CD14-positive monocyte (primary cell): ENCODE measurements at regions not wholly inside any gene's neighbourhood (a gene's known extent, or its start where the extent isn't known, plus 50 kb on each side); places are given as distances from the start of the nearest gene placed in this dataset.

Experiments
- DNase-seq, 3 donors: peaks; one replicate each; pipeline ENCODE4 v3.0.0-alpha.2; 2011 to 2022
- H2AFZ ChIP-seq: 2 replicates; pipeline ENCODE4 v1.6.0; 2012; ENCODE audit warnings: mild to moderate bottlenecking, low read depth, low read length, inconsistent platforms; ENCODE audit not compliant: insufficient read depth, poor library complexity, severe bottlenecking
- H3K27ac ChIP-seq, 2 donors: 1 replicate in 1 of 2; 2 replicates in 1 of 2; pipeline ENCODE4 v1.5.1; 2012 to 2013; ENCODE audit warnings: low read length in 2 of 2, control low read depth in 1 of 2, inconsistent platforms in 1 of 2, low read depth in 1 of 2, mild to moderate bottlenecking in 1 of 2
- H3K27me3 ChIP-seq, 2 donors: one replicate each; pipeline versions ENCODE4 v1.6.0 to v1.6.1; 2011 to 2013; ENCODE audit warnings: low read length in 2 of 2; ENCODE audit not compliant: control insufficient read depth in 2 of 2, insufficient read depth in 2 of 2
- H3K36me3 ChIP-seq, 2 donors: replicated peaks in 1 of 2; 1 replicate in 1 of 2; 2 replicates in 1 of 2; pipeline versions ENCODE4 v1.5.1 to v1.6.1; 2012 to 2013; ENCODE audit warnings: low read length in 2 of 2, control low read depth in 1 of 2, inconsistent platforms in 1 of 2, mild to moderate bottlenecking in 1 of 2; ENCODE audit not compliant: insufficient read depth in 2 of 2, control insufficient read depth in 1 of 2
- H3K4me1 ChIP-seq, 2 donors: 1 replicate in 1 of 2; 2 replicates in 1 of 2; pipeline versions ENCODE4 v1.5.1 to v1.6.1; 2012 to 2013; ENCODE audit warnings: low read length in 2 of 2, control low read depth in 1 of 2, inconsistent platforms in 1 of 2, mild to moderate bottlenecking in 1 of 2, moderate library complexity in 1 of 2; ENCODE audit not compliant: insufficient read depth in 2 of 2, control insufficient read depth in 1 of 2
- H3K4me2 ChIP-seq: replicated peaks from 2 replicates; pipeline ENCODE3; 2012; ENCODE audit warnings: low read length, moderate library complexity, mild to moderate bottlenecking; ENCODE audit not compliant: poor library complexity, severe bottlenecking; ENCODE audit errors: extremely low read depth
- H3K4me3 ChIP-seq, 3 experiments: fragments of 200-600 bp in 1 of 3; sonication (generic) in 1 of 3; replicated peaks in 1 of 3; 1 replicate in 2 of 3; 2 replicates in 1 of 3; pipeline ENCODE4 v1.5.1; 2011 to 2013; ENCODE audit warnings: low read length in 3 of 3, mild to moderate bottlenecking in 3 of 3, control low read depth in 2 of 3, low read depth in 2 of 3, inconsistent platforms in 1 of 3, moderate library complexity in 1 of 3
- H3K79me2 ChIP-seq: 2 replicates; pipeline ENCODE4 v1.6.0; 2012; ENCODE audit warnings: mild to moderate bottlenecking, control low read depth, inconsistent platforms, low read length, moderate library complexity; ENCODE audit not compliant: insufficient read depth
- H3K9ac ChIP-seq: 2 replicates; pipeline ENCODE4 v1.6.0; 2017; ENCODE audit warnings: low read length, mild to moderate bottlenecking; ENCODE audit not compliant: insufficient read depth, poor library complexity, severe bottlenecking
- H3K9me3 ChIP-seq, 2 donors: replicated peaks in 1 of 2; 1 replicate in 1 of 2; 2 replicates in 1 of 2; pipeline versions ENCODE4 v1.5.1 to v1.6.1; 2012 to 2013; ENCODE audit warnings: low read length in 2 of 2, control low read depth in 1 of 2; ENCODE audit not compliant: control insufficient read depth in 1 of 2, insufficient read depth in 1 of 2
- H4K20me1 ChIP-seq: 2 replicates; pipeline ENCODE4 v1.6.0; 2012; ENCODE audit warnings: mild to moderate bottlenecking, low read length, control low read depth, moderate library complexity; ENCODE audit not compliant: insufficient read depth
- H3K27ac Mint-ChIP-seq, 7 donors: one replicate each; pipeline ENCODE4 v1.8.0; 2020; ENCODE audit warnings: mild to moderate bottlenecking in 7 of 7, mixed read lengths in 7 of 7, moderate library complexity in 6 of 7, inconsistent platforms in 2 of 7
- H3K27me3 Mint-ChIP-seq, 3 donors: one replicate each; pipeline ENCODE4 v1.8.0; 2021 to 2022; ENCODE audit warnings: low read depth in 3 of 3, mild to moderate bottlenecking in 3 of 3, mixed read lengths in 3 of 3, moderate library complexity in 3 of 3, inconsistent platforms in 1 of 3
- H3K36me3 Mint-ChIP-seq, 2 donors: one replicate each; pipeline ENCODE4 v1.8.0; 2020; ENCODE audit warnings: mixed read lengths in 2 of 2, inconsistent platforms in 1 of 2, mild to moderate bottlenecking in 1 of 2
- H3K4me1 Mint-ChIP-seq: one replicate; pipeline ENCODE4 v1.8.0; 2020; ENCODE audit warnings: mild to moderate bottlenecking, mixed read lengths
- H3K4me3 Mint-ChIP-seq, 2 donors: one replicate each; pipeline ENCODE4 v1.8.0; 2020; ENCODE audit warnings: mild to moderate bottlenecking in 2 of 2, mixed read lengths in 2 of 2, moderate library complexity in 1 of 2
- H3K9me3 Mint-ChIP-seq, 7 donors: one replicate each; pipeline ENCODE4 v1.8.0; 2020 to 2022; ENCODE audit warnings: mixed read lengths in 7 of 7, mild to moderate bottlenecking in 6 of 7, moderate library complexity in 6 of 7, inconsistent platforms in 2 of 7
- WGBS: methylation state at CpG from one replicate; pipeline ENCODE4 v1.1.5; 2013; ENCODE audit warnings: missing lambda C conversion rate; ENCODE audit not compliant: insufficient coverage; 5-methylcytosine and 5-hydroxymethylcytosine counted together
- intact Hi-C, 2 donors: fragments of 100-400 bp; cut with micrococcal nuclease; formaldehyde crosslinking; loops; one replicate each; pipeline versions ENCODE4 v1.15.0 to v1.15.1; 2023
- TF ChIP-seq, protein P1 (sequence below): fragments of 200-600 bp; IDR thresholded peaks from one replicate; pipeline ENCODE4 v1.8.0; 2022; ENCODE audit warnings: antibody characterized with exemption, mild to moderate bottlenecking

DNA sequence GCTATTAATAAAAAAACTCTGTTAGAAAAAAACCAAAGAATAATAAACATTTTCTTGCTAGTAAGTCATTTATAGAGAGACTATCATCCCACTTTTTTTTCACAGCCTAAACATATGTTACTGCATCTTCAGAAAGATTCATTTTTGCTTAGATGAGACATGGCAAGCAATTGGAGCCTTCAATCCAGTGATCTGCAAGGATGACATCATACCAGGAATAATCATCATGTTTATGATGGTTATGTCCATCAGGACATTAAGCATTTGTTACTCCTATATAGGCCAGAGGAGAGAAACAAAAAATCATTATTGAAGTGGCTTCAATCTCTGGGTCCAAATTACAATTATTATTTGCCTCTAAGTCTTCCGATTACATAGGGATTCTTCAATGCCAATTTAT, 626.3 kb upstream of the CCNG1 start:
- Histone ChIP-seq H2AFZ (no peak overlapping the region), H3K27ac (no peak overlapping the region), H3K9ac (no peak overlapping the region), H3K36me3 (no peaks in the 10 kb centered on the region), H3K4me1 (no peaks in the 10 kb centered on the region), H3K79me2 (no peaks in the 10 kb centered on the region), H3K9me3 (no peaks in the 10 kb centered on the region), H3K27me3 (no peaks in the 10 kb centered on the region), H4K20me1 (no peaks in the 10 kb centered on the region), H3K4me2 (no peak overlapping the region), H3K4me3 (no peak overlapping the region)
- Mint-ChIP-seq H3K27me3 (no peaks in the 10 kb centered on the region), H3K4me1 (no peaks in the 10 kb centered on the region), H3K36me3 (no peaks in the 10 kb centered on the region), H3K9me3 (peaks cover 0 to 7% (median 2%) of the 10 kb centered on the region in 7 donors), H3K27ac (no peak overlapping the region), H3K4me3 (no peak overlapping the region)
- DNase-seq = no peak
- TF ChIP-seq, protein P1, sequence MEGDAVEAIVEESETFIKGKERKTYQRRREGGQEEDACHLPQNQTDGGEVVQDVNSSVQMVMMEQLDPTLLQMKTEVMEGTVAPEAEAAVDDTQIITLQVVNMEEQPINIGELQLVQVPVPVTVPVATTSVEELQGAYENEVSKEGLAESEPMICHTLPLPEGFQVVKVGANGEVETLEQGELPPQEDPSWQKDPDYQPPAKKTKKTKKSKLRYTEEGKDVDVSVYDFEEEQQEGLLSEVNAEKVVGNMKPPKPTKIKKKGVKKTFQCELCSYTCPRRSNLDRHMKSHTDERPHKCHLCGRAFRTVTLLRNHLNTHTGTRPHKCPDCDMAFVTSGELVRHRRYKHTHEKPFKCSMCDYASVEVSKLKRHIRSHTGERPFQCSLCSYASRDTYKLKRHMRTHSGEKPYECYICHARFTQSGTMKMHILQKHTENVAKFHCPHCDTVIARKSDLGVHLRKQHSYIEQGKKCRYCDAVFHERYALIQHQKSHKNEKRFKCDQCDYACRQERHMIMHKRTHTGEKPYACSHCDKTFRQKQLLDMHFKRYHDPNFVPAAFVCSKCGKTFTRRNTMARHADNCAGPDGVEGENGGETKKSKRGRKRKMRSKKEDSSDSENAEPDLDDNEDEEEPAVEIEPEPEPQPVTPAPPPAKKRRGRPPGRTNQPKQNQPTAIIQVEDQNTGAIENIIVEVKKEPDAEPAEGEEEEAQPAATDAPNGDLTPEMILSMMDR = no peak
- intact Hi-C loops = no loop called here
- no CpG with 5 or more reads among the region's 1 CpG for WGBS

DNA sequence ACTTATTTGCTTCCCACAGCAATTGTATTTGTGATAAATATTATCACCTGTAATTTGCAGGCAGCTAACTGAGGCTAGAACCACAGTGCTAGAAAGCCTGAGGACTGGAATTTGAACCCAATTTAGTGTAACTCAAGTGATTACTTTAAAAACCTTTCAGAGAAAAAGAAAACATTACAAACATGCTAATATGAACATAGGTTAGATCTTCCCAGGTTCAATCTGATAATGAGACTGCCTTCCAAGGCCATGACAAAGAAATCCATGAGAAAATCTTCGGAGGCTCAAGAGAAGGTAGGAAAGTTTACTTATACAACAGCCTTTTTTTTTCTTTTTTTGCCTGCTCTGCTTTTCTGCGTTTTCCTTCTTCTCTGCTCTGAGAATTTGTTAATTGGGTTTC, 620.6 kb upstream of the CCNG1 start:
- no peaks in the 10 kb centered on the region for H3K36me3 ChIP-seq
- no peaks in the 10 kb centered on the region for H3K79me2 ChIP-seq
- H3K27ac ChIP-seq = no peak overlapping the region
- Mint-ChIP-seq H3K36me3 (no peaks in the 10 kb centered on the region), H3K4me3 (no peak overlapping the region), H3K4me1 (no peaks in the 10 kb centered on the region), H3K9me3 (peaks cover 1 to 8% (median 4%) of the 10 kb centered on the region in 7 donors), H3K27ac (no peak overlapping the region), H3K27me3 (no peaks in the 10 kb centered on the region)
- H4K20me1 ChIP-seq = no peaks in the 10 kb centered on the region
- H3K9ac ChIP-seq = no peak overlapping the region
- no peak overlapping the region for H3K4me3 ChIP-seq
- no peak for DNase-seq
- no peak overlapping the region for H3K4me2 ChIP-seq
- H3K4me1 ChIP-seq = no peaks in the 10 kb centered on the region
- intact Hi-C loops = no loop called here
- no CpG with 5 or more reads among the region's 2 CpGs for WGBS
- H3K27me3 ChIP-seq = no peaks in the 10 kb centered on the region
- no peaks in the 10 kb centered on the region for H3K9me3 ChIP-seq
- H2AFZ ChIP-seq = no peak overlapping the region
- TF ChIP-seq, protein P1 = no peak
